ENCODE measurements at regions not wholly inside any gene's neighbourhood (a gene's known extent, or its start where the extent isn't known, plus 50 kb on each side); places are given as distances from the start of the nearest gene placed in this dataset.
A peak's percentile ranks its signal among the peaks of the same experiment; 100 is the strongest.

DNA sequence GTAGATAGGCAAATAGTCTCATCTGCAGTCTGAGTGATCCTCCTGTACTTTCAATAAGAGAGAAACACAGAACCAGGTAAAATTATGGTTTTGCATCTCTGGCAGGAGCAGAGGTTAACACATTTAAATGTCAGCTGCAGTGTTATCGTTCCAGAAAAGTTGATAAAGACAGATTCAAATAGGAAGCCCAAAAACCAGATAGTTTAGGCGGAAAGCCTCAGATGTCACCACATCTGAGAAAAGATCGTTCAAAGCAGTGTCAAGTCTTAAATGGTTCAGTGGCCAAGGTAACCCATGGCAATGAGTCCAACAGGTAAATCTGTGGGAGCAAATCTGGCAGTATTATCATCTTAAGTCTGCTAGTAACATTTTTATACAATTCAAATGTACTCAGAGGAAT, 542.1 kb upstream of the MEF2C start:
- no peak overlapping the region for H3K4me3 ChIP-seq
- no peak overlapping the region for H3K27ac ChIP-seq

DNA sequence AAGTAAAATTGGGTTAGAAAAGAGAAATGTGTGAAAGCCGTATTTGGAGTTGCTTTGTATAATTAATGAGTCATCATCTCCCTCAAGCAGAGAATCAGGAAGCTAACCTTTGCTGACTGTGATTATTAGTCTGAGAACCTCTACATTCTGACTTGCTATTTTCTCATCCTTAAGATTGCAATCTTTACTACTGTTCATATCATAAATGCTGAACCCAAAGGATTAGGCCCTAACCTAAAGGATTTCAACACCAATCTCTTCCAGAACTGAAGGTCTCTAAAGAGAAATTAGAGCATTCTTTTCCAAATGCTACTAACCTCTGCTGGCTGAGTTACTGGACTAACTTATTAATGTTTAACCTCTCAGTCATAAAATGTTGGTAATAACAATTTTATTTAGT, 538.1 kb upstream of the MEF2C start:
- Histone ChIP-seq H3K4me3 (no peak overlapping the region), H3K27ac (no peak overlapping the region)

DNA sequence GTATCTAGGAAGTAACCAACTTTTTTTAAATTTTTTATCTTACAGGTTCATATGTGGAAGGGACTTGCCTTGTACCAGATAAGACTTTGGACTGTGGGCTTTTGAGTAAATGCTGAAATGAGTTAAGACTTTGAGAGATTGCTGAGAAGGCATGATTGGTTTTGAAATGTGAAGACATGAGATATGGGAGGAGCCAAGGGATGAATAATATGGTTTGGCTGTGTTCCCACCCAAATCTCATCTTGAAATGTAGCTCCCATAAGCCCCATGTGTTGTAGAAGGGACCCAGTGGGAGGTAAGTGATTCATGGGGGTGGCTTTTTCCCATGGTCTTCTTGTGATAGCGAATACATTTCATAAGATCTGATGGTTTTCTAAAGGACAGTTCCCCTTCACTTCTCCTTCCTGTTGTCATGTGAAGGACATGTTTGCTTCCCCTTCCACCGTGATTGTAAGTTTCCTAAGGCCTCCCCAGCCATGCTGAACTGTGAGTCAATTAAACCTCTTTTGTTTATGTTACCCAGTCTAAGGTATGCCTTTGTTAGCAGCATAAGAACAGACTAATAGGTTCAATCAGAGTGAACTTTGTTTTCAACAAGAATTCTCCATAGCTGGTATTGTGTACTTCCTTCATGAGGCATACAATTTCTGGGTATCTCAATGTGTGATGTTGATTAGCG, 535.6 kb upstream of the MEF2C start:
- Histone ChIP-seq H3K4me3 (no peak overlapping the region), H3K27ac (peak overlapping the region in 1 of 21 experiments; percentile 2)

DNA sequence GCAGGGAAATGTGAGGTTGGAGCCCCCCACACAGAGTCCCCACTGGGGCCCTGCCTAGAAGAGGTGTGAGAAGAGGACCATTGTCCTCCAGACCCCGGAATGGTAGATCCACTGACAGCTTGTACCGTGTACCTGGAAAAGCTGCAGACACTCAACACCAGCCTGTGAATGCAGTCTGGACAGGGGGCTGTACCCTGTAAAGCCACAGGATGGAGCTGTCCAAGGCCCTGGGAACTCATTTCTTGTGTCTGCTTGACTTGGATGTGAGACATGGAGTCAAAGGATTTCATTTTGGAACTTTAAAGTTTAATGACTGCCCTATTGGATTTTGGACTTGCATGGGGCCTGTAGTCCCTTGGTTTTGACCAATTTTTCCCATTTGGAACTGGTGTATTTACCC, 535.0 kb upstream of the MEF2C start:
- no peak overlapping the region for H3K4me3 ChIP-seq
- peak overlapping the region in 1 of 21 experiments; percentile 2 for H3K27ac ChIP-seq

DNA sequence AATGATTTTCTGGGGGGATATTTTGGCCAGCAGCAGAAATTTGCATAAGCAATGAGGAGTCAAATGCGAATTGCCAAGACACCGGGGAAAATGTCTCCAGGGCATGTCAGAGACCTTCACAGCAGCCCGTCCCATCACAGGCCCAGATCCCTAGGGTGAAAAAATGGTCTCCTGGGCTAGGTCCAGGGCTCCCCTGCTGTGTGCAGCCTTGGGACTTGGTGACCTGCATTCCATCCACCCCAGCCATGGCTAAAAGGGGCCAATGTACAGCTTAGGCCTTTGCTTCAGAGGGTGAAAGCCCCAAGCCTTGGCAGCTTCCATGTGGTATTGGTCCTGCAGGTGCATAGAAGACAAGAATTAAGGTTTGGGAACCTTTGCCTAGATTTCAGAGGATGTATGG, 534.5 kb upstream of the MEF2C start:
- H3K27ac ChIP-seq, result no peak overlapping the region
- H3K4me3 ChIP-seq, result no peak overlapping the region

DNA sequence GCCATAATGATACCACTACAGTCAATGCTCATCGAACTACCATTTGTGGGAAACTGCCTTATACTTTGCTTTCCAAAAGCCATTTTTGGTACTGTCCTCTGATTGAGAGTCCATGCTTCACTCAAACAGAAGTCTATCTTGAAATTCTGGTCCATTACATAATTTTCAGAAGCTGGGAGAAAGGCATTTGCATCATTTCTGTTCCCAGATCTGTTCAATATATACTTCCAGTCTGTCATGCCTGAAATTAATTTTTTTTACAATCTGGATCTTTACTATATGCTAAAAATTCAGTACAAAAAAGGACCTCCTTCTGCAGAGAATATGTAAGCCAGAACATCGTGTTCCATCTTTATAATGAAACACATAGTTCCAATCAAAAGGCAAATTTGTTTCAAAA, 528.9 kb upstream of the MEF2C start:
- Histone ChIP-seq H3K4me3 (no peak overlapping the region), H3K27ac (no peak overlapping the region)

DNA sequence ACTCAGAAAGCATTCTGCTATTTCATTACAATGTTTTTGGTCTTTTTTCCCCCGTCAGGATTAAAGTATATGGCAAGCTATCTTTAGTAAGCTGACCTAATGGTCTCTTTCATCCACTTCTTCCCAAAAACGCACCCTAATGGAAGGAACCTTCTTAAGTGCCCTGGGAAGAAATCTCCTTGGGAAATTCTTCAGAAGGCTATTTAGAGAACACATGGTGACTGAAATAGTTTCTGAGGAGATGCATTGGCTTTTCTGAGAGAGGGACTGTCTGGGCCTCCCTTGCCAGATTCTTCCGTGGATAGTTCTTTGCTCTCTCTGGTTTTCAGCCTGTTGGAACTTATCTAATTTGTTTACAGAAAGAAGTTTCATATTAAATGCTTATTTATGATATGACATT, 524.1 kb upstream of the MEF2C start:
- no peak overlapping the region for H3K4me3 ChIP-seq

DNA sequence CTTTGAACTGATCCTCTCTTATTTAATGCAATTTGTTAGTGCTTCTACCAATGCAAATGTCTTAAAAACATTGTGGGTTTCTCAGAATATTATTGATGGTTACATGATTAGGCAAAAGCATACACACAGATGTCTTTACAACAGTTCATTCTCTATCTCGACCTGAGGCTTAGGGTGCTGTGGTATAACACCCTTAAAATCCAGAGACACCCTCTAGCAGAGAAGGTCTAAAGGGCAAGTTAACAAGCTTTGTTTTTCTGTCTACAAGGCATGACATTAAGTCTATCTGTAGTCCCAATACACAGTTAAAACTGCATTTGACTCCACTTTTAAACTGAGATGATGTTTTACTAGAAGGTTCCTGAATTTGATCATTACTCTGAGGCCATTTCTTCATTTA, 518.7 kb upstream of the MEF2C start:
- Histone ChIP-seq H3K4me3 (no peak overlapping the region), H3K27ac (no peak overlapping the region)

More for the DNA sequence above, 524.1 kb upstream of the MEF2C start:
- no peak overlapping the region for H3K27ac ChIP-seq

DNA sequence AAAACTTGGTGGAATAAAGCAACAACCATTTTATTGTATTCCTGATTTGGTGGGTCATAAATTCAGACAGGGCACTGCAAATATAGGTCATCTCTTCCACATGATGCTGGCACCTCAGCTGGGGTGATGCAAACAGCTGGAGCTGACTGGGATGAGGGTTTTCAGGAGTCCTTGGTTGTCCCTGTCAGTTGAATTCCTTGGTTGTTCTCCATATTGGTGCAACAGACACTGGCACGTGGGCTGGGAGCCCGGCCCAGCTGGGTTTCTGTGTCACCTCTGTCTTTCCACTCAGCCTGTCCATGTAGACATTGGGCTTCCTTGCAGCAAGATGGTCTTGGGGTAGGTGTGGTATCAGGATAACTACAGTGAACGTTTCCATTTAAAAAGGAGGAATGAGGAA, 518.0 kb upstream of the MEF2C start:
- no peak overlapping the region for H3K27ac ChIP-seq

DNA sequence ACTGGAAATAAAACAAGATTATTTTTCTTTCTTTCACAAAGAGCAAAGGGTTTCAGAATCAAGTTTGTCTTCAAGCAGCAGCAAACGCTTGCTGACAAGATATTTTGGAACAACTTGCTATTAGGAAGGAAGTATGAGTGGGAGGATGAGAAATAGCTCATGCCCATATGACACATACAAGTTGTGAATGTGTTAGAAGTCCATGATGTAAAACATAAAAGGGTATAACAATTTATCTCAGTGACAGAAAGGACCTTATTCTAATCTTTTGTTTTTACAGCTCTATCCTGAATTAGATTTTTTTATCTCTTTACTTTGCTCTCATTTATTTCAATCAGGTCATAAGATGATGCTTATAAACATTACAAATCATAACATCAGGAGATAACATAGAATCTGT, 516.6 kb upstream of the MEF2C start:
- Histone ChIP-seq H3K27ac (no peak overlapping the region), H3K4me3 (no peak overlapping the region)

More for the DNA sequence above, 518.0 kb upstream of the MEF2C start:
- no peak overlapping the region for H3K4me3 ChIP-seq

DNA sequence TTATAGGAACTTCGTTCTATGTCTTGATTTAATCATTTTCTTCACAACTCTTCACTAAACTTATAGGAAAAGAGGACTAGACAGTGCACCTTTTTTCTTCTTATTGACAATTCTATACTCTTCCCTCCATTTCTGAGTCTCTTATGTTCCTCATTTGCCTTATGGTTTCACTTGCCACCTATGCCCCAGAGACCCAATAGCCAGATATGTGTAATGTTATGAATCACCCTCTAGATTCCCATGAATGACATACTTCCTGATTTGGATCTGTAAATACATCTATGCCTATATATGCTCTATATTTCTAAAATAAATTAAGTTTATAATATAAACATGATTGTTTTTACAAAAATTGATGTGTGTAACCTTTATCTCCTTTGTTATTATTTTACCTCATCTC, 514.1 kb upstream of the MEF2C start:
- H3K27ac ChIP-seq, result peak overlapping the region in 10 of 21 experiments; percentile 1 to 70 (median 47)
- H3K4me3 ChIP-seq, result no peak overlapping the region

DNA sequence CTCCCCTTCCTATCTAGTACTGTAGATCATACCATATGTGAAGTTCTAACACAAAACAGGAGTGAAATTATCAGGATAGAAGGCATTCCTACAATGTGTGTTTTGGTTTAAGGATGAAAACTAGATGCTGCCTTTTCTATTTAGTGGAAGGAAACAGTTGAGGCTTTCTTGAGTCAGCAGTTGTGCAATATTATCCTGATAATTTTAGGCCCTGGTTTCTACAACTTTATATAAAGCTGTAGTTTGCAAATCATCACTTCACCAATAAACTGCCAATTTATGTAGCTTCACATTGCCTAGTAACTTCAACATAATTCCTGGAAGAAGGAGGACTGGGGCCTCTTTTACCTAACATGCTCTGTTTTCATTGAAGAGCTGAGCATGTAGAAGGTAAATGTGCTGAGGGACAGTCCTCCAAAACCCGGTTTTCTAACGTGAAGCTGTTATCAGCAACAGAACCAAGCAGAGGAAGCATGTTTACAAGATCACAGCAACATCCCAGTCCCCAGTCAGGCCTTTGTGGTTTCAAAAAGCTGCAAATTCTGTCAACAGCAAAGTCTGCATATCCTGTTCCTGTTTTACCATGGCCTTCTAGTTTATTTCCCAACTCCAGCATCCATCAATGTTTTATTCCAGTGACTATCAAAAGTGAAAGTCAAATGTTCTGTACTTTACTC, 513.4 kb upstream of the MEF2C start:
- Histone ChIP-seq H3K4me3 (no peak overlapping the region), H3K27ac (peak overlapping the region in 15 of 21 experiments; percentile 1 to 70 (median 43))

DNA sequence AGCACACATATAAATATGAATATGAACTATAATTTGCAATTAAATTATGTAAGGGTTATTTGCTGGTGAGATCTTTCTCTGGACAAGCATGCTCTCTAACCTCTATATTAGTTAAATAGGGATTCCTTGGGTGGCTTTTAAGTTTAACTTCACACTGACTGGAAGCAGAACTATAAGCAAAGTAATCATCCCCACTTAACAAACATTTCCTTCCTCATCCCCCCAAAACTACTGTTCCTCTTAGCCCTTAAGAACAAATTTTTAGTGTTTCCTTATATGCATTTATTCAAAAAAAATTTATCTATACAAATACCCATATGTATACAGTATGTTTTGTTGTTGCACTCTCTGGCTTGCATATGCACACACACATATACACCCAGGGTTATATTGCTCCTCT, 512.1 kb upstream of the MEF2C start:
- Histone ChIP-seq H3K27ac (peak overlapping the region in 2 of 21 experiments; percentile 5 to 31), H3K4me3 (no peak overlapping the region)

DNA sequence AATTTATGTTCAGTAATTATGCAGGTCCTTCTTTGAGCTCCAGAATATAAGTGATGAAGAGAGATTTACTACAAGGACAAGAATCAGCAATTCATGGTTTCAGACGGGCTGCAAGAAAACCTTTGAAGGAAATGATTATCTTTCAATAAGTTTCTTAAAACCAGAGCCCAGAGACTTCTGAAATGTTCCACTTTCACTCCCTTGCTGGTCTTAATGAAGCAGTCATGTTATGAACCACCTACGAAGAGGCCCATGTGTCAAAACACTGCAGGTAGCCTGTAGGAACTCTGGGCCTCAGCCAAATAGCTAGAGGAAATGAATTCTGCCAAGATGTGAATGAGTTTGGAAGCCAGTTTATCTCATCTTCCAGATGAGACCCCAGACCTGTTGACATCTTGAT, 505.9 kb upstream of the MEF2C start:
- H3K4me3 ChIP-seq, result no peak overlapping the region
- H3K27ac ChIP-seq, result no peak overlapping the region

DNA sequence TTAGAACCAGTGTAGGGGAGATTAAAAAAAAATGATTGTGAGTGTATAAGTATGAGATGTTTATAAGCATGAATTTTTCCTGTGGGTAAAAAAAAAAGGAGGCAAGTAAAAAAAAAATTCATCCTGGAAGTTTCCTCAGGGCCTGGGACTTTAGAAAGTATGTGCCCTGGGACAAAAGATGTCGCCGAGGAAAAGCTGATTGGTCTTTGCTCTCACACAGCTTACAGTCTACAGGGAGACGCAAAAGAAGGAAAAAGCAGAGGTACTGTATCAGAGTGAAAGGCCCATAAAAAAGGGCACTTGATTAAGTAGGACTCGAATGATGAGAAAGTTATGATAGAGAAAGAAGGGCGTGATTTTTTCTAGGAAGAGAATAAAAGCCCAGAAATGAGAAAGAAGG, 501.4 kb upstream of the MEF2C start:
- H3K4me3 ChIP-seq, result no peak overlapping the region
- H3K27ac ChIP-seq, result no peak overlapping the region

DNA sequence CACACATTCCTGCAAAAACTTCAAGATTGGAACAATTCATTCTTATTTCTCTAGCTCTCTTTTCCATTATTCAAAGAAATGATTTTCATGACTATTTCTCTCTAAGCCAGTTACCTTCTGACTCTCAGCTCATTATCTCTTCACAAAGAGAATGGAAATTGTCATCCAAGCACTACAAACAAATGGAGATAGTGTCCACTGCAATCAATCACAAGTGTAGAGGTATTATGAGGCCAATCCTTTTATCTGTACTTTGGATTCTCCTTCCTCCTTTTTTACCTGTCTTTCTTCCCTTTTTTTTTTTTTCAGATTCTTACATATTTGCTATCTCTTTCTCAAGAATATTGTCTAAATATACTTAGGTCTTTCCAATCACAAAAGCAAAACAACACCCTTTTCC, 497.7 kb upstream of the MEF2C start:
- H3K4me3 ChIP-seq, result no peak overlapping the region
- no peak overlapping the region for H3K27ac ChIP-seq

DNA sequence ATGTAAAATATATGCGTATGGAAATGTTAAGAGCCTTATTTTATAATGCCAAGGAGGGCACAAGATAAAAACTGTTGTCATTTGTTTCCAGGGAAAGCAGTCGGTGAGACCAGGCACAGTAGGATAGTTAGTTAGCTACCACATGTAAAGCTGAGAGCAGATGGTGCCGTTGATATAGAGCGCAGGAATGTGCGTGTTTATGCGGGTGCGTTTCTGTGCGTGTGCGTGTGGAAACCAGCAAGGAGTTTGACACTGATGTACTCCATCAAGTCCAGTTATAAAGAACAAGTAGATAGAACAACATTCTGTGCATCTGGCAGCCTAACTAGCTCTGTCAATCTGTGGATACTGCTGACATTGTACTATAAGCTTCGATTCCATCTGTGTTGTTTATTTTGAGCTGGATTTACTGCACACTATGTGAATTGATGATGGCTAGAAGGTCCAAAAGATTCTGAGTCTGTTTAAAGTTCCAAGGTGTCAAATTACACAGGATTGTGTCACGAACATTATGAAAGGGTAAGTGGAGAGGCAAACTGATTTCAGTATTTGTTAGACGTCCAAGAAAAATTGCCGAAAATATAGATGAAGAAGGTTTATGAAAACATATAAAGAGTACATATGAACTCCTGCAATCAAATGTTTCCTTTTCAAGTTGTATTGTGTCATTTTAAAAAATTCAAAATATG, 494.9 kb upstream of the MEF2C start:
- Histone ChIP-seq H3K4me3 (no peak overlapping the region), H3K27ac (no peak overlapping the region)

DNA sequence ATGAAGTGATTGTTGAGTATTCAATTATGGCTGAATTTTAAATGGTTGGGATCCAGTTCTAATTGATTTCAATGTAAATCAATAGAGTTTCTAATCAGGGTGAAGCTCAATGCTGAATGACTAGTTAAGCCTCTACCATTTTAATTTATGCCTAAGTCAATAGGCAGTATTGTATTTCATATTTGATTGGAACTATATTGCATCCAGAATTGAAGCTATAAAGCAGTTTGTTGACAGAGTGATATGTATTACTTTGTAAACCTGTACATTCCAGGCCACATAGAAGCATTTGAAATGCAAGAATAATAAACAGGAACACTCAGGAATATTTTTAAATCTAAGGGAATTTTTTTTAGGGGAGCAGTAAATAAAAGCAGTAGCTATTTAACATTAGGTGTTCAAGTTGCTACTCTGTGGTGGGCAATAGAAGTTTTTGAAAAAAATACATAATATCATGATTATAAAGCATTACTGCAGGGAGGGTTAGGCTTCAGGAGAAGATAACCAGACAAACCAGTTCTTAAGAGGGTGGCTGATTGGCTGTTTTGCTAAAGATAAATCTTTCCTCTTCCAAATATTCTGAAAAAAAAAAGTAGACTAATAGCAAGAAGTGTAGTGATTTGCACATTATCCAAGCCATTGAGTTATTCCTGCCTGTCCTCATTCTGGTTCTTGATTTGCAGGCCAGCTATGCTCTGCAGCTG, 492.0 kb upstream of the MEF2C start:
- no peak overlapping the region for H3K4me3 ChIP-seq
- no peak overlapping the region for H3K27ac ChIP-seq

DNA sequence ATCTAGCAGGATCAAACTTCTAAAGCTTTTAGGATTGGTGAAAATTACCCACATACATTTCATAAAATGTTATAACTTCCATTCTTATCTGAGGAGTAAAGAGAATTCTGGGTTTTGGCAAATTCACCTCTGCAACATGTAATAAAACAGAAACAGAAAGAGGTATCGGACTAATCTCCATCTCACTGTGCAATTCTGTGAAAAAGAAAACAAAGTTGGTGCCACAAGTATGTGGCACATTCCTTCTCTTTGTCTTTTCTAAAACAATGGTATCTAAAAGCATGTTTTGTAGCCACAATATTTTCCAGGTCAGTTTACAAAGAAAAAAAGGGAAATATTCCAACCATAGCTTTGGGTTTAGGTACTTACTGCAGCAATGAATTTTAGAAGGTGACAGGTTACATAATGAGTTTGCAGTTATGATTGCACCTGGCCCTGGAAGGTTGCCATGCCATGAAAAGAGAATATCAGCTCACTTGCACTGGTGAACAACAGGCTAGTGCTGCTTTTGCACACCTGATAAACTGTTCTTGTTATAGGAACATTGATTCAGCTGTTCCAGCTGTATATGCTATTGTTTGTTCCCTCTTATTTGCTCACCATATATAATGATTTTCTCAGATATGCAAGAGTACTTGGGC, 491.3 kb upstream of the MEF2C start:
- no peak overlapping the region for H3K4me3 ChIP-seq
- no peak overlapping the region for H3K27ac ChIP-seq

DNA sequence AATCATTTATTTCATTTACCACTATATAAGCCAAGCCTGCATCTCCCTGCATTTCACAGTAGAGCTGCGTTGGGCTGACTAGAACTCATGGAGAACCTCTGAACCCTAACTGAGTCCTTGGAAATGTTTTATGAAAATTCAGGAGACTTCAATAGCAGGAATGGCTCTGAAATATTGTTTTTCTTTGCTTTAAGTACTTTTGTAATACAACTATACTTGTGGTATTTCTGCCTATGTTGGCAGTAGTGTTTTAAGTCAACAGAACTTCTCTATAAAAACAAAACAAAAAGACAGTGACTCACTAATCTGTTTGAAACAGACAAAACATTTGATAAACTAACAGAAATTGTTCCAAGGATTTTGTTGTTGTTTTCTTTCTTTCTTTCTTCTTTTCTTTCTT, 489.2 kb upstream of the MEF2C start:
- Histone ChIP-seq H3K4me3 (no peak overlapping the region), H3K27ac (no peak overlapping the region)
